ENCODE measurements at regions not wholly inside any gene's neighbourhood (a gene's known extent, or its start where the extent isn't known, plus 50 kb on each side); places are given as distances from the start of the nearest gene placed in this dataset.

- ATAC-seq (replicated peaks in 1 of 4): no peak
- Mint-ChIP-seq H3K36me3 (no peaks in the 10 kb centered on the region), H3K4me1 (no peaks in the 10 kb centered on the region), H3K4me3 (no peak overlapping the region), H3K27ac (no peak overlapping the region), H3K9me3 (peaks cover 0 to 3% (median 3%) of the 10 kb centered on the region in 3 donors), H3K27me3 (no peaks in the 10 kb centered on the region)
- no peaks in the 10 kb centered on the region for H3K36me3 ChIP-seq (ENCODE audit: control insufficient read depth in 2 of 2, extremely low read depth in 1 of 2, insufficient read depth in 1 of 2, low read length in 1 of 2)
- no peaks in the 10 kb centered on the region for H3K4me1 ChIP-seq (ENCODE audit: control insufficient read depth in 1 of 2, extremely low read depth in 1 of 2, insufficient read depth in 2 of 2, low read length in 2 of 2)
- CTCF ChIA-PET: interaction anchor here in 1 of 2 donors (0.6 kb wide), 1 partner anchor 8 kb away, joined by 3 read pairs; no protein-coding TSS in a partner anchor
- H3K4me3 ChIP-seq (ENCODE audit: control insufficient read depth in 1 of 2, extremely low read depth in 1 of 2, low read length in 1 of 2): no peak overlapping the region
- H3K27ac ChIP-seq (ENCODE audit: low read length): no peak overlapping the region
- no peak for DNase-seq
- no peaks in the 10 kb centered on the region for H3K9me3 ChIP-seq
- POLR2A ChIA-PET: interaction anchor here in 1 of 2 donors (0.6 kb wide), 1 partner anchor 1279 kb away, joined by 6 read pairs; no protein-coding TSS in a partner anchor
- 91% methylated on average over 5 of the region's 13 CpGs for WGBS (ENCODE audit: insufficient coverage)
- no peaks in the 10 kb centered on the region for H3K27me3 ChIP-seq (replicated peaks in 1 of 2; ENCODE audit: control insufficient read depth in 2 of 2, extremely low read depth in 1 of 2, insufficient read depth in 2 of 2, low read length in 1 of 2)
These were observed 450.2 kb upstream of the ZNF608 start for GRCh38 chr5:125196481-125197111.

GRCh38 chr5:125197321-125197720, 450.9 kb upstream of the ZNF608 start:
- no peak for DNase-seq

GRCh38 chr5:125198270-125198974, 452.0 kb upstream of the ZNF608 start:
- Mint-ChIP-seq H3K27ac (no peak overlapping the region), H3K4me3 (no peak overlapping the region), H3K4me1 (no peaks in the 10 kb centered on the region), H3K36me3 (no peaks in the 10 kb centered on the region), H3K9me3 (peaks cover 0 to 3% (median 0%) of the 10 kb centered on the region in 3 donors), H3K27me3 (no peaks in the 10 kb centered on the region)
- Histone ChIP-seq H3K4me3 (ENCODE audit: control insufficient read depth in 1 of 2, extremely low read depth in 1 of 2, low read length in 1 of 2) (no peak overlapping the region), H3K27ac (ENCODE audit: low read length) (no peak overlapping the region), H3K9me3 (no peaks in the 10 kb centered on the region), H3K27me3 (replicated peaks in 1 of 2; ENCODE audit: control insufficient read depth in 2 of 2, extremely low read depth in 1 of 2, insufficient read depth in 2 of 2, low read length in 1 of 2) (no peaks in the 10 kb centered on the region), H3K36me3 (ENCODE audit: control insufficient read depth in 2 of 2, extremely low read depth in 1 of 2, insufficient read depth in 1 of 2, low read length in 1 of 2) (no peaks in the 10 kb centered on the region), H3K4me1 (ENCODE audit: control insufficient read depth in 1 of 2, extremely low read depth in 1 of 2, insufficient read depth in 2 of 2, low read length in 2 of 2) (no peaks in the 10 kb centered on the region)
- no peak for ATAC-seq (replicated peaks in 1 of 4)
- CTCF ChIA-PET: no interaction called here
- DNase-seq: no peak
- POLR2A ChIA-PET: no interaction called here
- 67% methylated on average over 1 of the region's 3 CpGs for WGBS (ENCODE audit: insufficient coverage)

More at GRCh38 chr5:125197321-125197720, 450.9 kb upstream of the ZNF608 start:
- Histone ChIP-seq H3K27ac (ENCODE audit: low read length) (no peak overlapping the region), H3K4me3 (ENCODE audit: control insufficient read depth in 1 of 2, extremely low read depth in 1 of 2, low read length in 1 of 2) (no peak overlapping the region), H3K27me3 (replicated peaks in 1 of 2; ENCODE audit: control insufficient read depth in 2 of 2, extremely low read depth in 1 of 2, insufficient read depth in 2 of 2, low read length in 1 of 2) (no peaks in the 10 kb centered on the region), H3K36me3 (ENCODE audit: control insufficient read depth in 2 of 2, extremely low read depth in 1 of 2, insufficient read depth in 1 of 2, low read length in 1 of 2) (no peaks in the 10 kb centered on the region), H3K4me1 (ENCODE audit: control insufficient read depth in 1 of 2, extremely low read depth in 1 of 2, insufficient read depth in 2 of 2, low read length in 2 of 2) (no peaks in the 10 kb centered on the region), H3K9me3 (no peaks in the 10 kb centered on the region)
- Mint-ChIP-seq H3K27me3 (no peaks in the 10 kb centered on the region), H3K36me3 (no peaks in the 10 kb centered on the region), H3K9me3 (peaks cover 0 to 3% (median 0%) of the 10 kb centered on the region in 3 donors), H3K4me1 (no peaks in the 10 kb centered on the region), H3K27ac (no peak overlapping the region), H3K4me3 (no peak overlapping the region)
- CTCF ChIA-PET: no interaction called here
- WGBS (ENCODE audit: insufficient coverage): no CpG with 5 or more reads among the region's 2 CpGs
- no peak for ATAC-seq (replicated peaks in 1 of 4)
- POLR2A ChIA-PET: no interaction called here

GRCh38 chr5:125199373-125199772, 452.9 kb upstream of the ZNF608 start:
- ATAC-seq (replicated peaks in 1 of 4) (no peak), DNase-seq (no peak)
- no peaks in the 10 kb centered on the region for H3K36me3 Mint-ChIP-seq
- CTCF ChIA-PET: no interaction called here
- Histone ChIP-seq H3K4me1 (ENCODE audit: control insufficient read depth in 1 of 2, extremely low read depth in 1 of 2, insufficient read depth in 2 of 2, low read length in 2 of 2) (no peaks in the 10 kb centered on the region), H3K36me3 (ENCODE audit: control insufficient read depth in 2 of 2, extremely low read depth in 1 of 2, insufficient read depth in 1 of 2, low read length in 1 of 2) (no peaks in the 10 kb centered on the region), H3K27me3 (replicated peaks in 1 of 2; ENCODE audit: control insufficient read depth in 2 of 2, extremely low read depth in 1 of 2, insufficient read depth in 2 of 2, low read length in 1 of 2) (no peaks in the 10 kb centered on the region), H3K4me3 (ENCODE audit: control insufficient read depth in 1 of 2, extremely low read depth in 1 of 2, low read length in 1 of 2) (no peak overlapping the region), H3K9me3 (no peaks in the 10 kb centered on the region), H3K27ac (ENCODE audit: low read length) (no peak overlapping the region)
- H3K9me3 Mint-ChIP-seq: peaks cover 0 to 3% (median 3%) of the 10 kb centered on the region in 3 donors
- no CpG with 5 or more reads among the region's 2 CpGs for WGBS (ENCODE audit: insufficient coverage)
- POLR2A ChIA-PET: no interaction called here
- H3K4me1 Mint-ChIP-seq: no peaks in the 10 kb centered on the region
- no peak overlapping the region for H3K27ac Mint-ChIP-seq
- H3K4me3 Mint-ChIP-seq: no peak overlapping the region
- no peaks in the 10 kb centered on the region for H3K27me3 Mint-ChIP-seq

GRCh38 chr5:125199968-125200865, 453.8 kb upstream of the ZNF608 start:
- H3K27ac Mint-ChIP-seq: no peak overlapping the region
- Histone ChIP-seq H3K9me3 (no peaks in the 10 kb centered on the region), H3K4me1 (ENCODE audit: control insufficient read depth in 1 of 2, extremely low read depth in 1 of 2, insufficient read depth in 2 of 2, low read length in 2 of 2) (no peaks in the 10 kb centered on the region), H3K4me3 (ENCODE audit: control insufficient read depth in 1 of 2, extremely low read depth in 1 of 2, low read length in 1 of 2) (no peak overlapping the region), H3K36me3 (ENCODE audit: control insufficient read depth in 2 of 2, extremely low read depth in 1 of 2, insufficient read depth in 1 of 2, low read length in 1 of 2) (no peaks in the 10 kb centered on the region), H3K27me3 (replicated peaks in 1 of 2; ENCODE audit: control insufficient read depth in 2 of 2, extremely low read depth in 1 of 2, insufficient read depth in 2 of 2, low read length in 1 of 2) (no peaks in the 10 kb centered on the region), H3K27ac (ENCODE audit: low read length) (no peak overlapping the region)
- no peaks in the 10 kb centered on the region for H3K27me3 Mint-ChIP-seq
- ChIA-PET CTCF (no interaction called here), POLR2A (no interaction called here)
- ATAC-seq (replicated peaks in 1 of 4) (no peak), DNase-seq (no peak)
- WGBS (ENCODE audit: insufficient coverage): 35% methylated on average over 11 of the region's 17 CpGs
- peaks cover 0 to 6% (median 3%) of the 10 kb centered on the region in 3 donors for H3K9me3 Mint-ChIP-seq
- H3K4me3 Mint-ChIP-seq: no peak overlapping the region
- H3K4me1 Mint-ChIP-seq: no peaks in the 10 kb centered on the region
- H3K36me3 Mint-ChIP-seq: no peaks in the 10 kb centered on the region

GRCh38 chr5:125200866-125201373, 454.5 kb upstream of the ZNF608 start:
- Mint-ChIP-seq H3K9me3 (peaks cover 3 to 11% (median 4%) of the 10 kb centered on the region in 3 donors), H3K4me3 (no peak overlapping the region), H3K27me3 (no peaks in the 10 kb centered on the region), H3K27ac (no peak overlapping the region), H3K4me1 (no peaks in the 10 kb centered on the region), H3K36me3 (no peaks in the 10 kb centered on the region)
- ChIA-PET CTCF (interaction anchor here in 1 of 2 donors (0.6 kb wide), 1 partner anchor 392 kb away, joined by 5 read pairs; no protein-coding TSS in a partner anchor), POLR2A (no interaction called here)
- Histone ChIP-seq H3K36me3 (ENCODE audit: control insufficient read depth in 2 of 2, extremely low read depth in 1 of 2, insufficient read depth in 1 of 2, low read length in 1 of 2) (no peaks in the 10 kb centered on the region), H3K27me3 (replicated peaks in 1 of 2; ENCODE audit: control insufficient read depth in 2 of 2, extremely low read depth in 1 of 2, insufficient read depth in 2 of 2, low read length in 1 of 2) (no peaks in the 10 kb centered on the region), H3K9me3 (no peaks in the 10 kb centered on the region), H3K4me3 (ENCODE audit: control insufficient read depth in 1 of 2, extremely low read depth in 1 of 2, low read length in 1 of 2) (no peak overlapping the region), H3K27ac (ENCODE audit: low read length) (no peak overlapping the region), H3K4me1 (ENCODE audit: control insufficient read depth in 1 of 2, extremely low read depth in 1 of 2, insufficient read depth in 2 of 2, low read length in 2 of 2) (peaks cover 0 to 2% of the 10 kb centered on the region in 2 experiments)
- WGBS (ENCODE audit: insufficient coverage): no CpG with 5 or more reads among the region's 5 CpGs
- no peak for ATAC-seq (replicated peaks in 1 of 4)
- DNase-seq: no peak

Data from T-cell (primary cell).